ENCODE measurements at regions not wholly inside any gene's neighbourhood (a gene's known extent, or its start where the extent isn't known, plus 50 kb on each side); places are given as distances from the start of the nearest gene placed in this dataset.

DNA sequence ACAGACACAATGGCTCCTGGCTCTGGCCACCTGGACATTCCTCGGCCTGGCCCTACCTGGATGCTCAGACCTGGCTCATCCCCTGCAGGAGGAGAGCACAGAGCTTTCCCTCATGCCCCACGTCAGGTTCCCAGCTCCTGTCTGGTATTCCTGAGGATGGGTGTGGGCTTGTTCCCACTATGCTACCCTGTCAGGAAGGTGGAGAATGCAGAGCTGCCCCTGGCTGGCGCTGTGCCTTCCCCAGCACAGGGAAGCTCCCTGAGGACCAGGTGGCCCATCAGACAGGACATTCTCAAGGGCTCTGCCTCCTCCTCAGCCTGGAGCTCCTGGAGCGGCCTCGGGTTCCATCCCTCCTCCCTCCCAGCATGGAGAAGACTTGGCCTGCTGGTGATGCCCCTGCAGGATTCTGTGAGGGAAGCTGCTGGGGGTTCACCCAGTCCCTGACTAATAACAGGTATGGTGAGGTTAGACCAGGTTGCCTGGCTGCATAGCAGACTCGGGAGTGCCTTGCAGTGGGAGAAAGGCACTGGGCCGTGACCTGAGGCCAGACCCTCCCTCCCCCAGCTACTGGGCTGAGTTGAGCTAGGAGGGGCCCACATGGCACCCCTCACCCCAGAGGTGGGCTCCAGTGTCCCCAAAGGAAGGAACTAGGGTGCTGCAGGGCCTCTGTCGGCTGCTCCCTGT is 156.0 kb upstream of the MLN start:
- no peaks in the 10 kb centered on the region for H3K27me3 ChIP-seq
- TF ChIP-seq POLR2A (IDR thresholded peaks at IDR 0.05) (no peak), CTCF (IDR thresholded peaks at IDR 0.05) (no peak)
- no peak overlapping the region for H3K27ac ChIP-seq
- no peaks in the 10 kb centered on the region for H3K4me1 ChIP-seq
- no peaks in the 10 kb centered on the region for H3K9me3 ChIP-seq
- intact Hi-C loops (cut with DNase I; ENCODE audit: low total_unique reads) = no loop called here
- no peak for DNase-seq
- 89 to 100% methylated on average over 3 to 8 of the region's 8 CpGs for WGBS, 2 donors
- H3K4me3 ChIP-seq = no peak overlapping the region
- no peaks in the 10 kb centered on the region for H3K36me3 ChIP-seq (ENCODE audit: low read depth, missing control alignments)

GRCh38 chr6:33959329-33959651 is 155.5 kb upstream of the MLN start:
- DNase-seq = no peak
- no peak for TF ChIP-seq POLR2A (IDR thresholded peaks at IDR 0.05)
- no peak for TF ChIP-seq CTCF (IDR thresholded peaks at IDR 0.05)
- no peaks in the 10 kb centered on the region for H3K9me3 ChIP-seq
- no peak overlapping the region for H3K4me3 ChIP-seq
- no peaks in the 10 kb centered on the region for H3K27me3 ChIP-seq
- H3K4me1 ChIP-seq = no peaks in the 10 kb centered on the region
- no peak overlapping the region for H3K27ac ChIP-seq
- intact Hi-C loops (cut with DNase I; ENCODE audit: low total_unique reads) = no loop called here
- WGBS, 2 donors = 46% methylated on average over 2 of the region's 2 CpGs; no CpG with 5 or more reads in 1 of the 2 donors
- H3K36me3 ChIP-seq (ENCODE audit: low read depth, missing control alignments) = no peaks in the 10 kb centered on the region

GRCh38 chr6:33958526-33959328 is 154.9 kb upstream of the MLN start:
- no peaks in the 10 kb centered on the region for H3K9me3 ChIP-seq
- DNase-seq = peak; percentile 22
- intact Hi-C loops (cut with DNase I; ENCODE audit: low total_unique reads) = no loop called here
- 67 to 68% methylated on average over 13 to 14 of the region's 14 CpGs for WGBS, 2 donors
- no peaks in the 10 kb centered on the region for H3K4me1 ChIP-seq
- H3K27me3 ChIP-seq = no peaks in the 10 kb centered on the region
- H3K36me3 ChIP-seq (ENCODE audit: low read depth, missing control alignments) = no peaks in the 10 kb centered on the region
- no peak overlapping the region for H3K4me3 ChIP-seq
- H3K27ac ChIP-seq = no peak overlapping the region
- peak in 1 of 3 experiments; percentile 7 for TF ChIP-seq CTCF (IDR thresholded peaks at IDR 0.05)
- TF ChIP-seq POLR2A (IDR thresholded peaks at IDR 0.05) = no peak

- H3K27me3 ChIP-seq = no peaks in the 10 kb centered on the region
- no peak overlapping the region for H3K27ac ChIP-seq
- no peaks in the 10 kb centered on the region for H3K9me3 ChIP-seq
- no peak overlapping the region for H3K4me3 ChIP-seq
- no peaks in the 10 kb centered on the region for H3K4me1 ChIP-seq
- TF ChIP-seq CTCF (IDR thresholded peaks at IDR 0.05) (no peak), POLR2A (IDR thresholded peaks at IDR 0.05) (no peak)
- DNase-seq = no peak
- no peaks in the 10 kb centered on the region for H3K36me3 ChIP-seq (ENCODE audit: low read depth, missing control alignments)
- intact Hi-C loops (cut with DNase I; ENCODE audit: low total_unique reads) = no loop called here
- WGBS, 2 donors = 68 to 70% methylated on average over 8 to 12 of the region's 12 CpGs
Observed at GRCh38 chr6:33957892-33958525, 154.2 kb upstream of the MLN start.
